ENCODE measurements at regions not wholly inside any gene's neighbourhood (a gene's known extent, or its start where the extent isn't known, plus 50 kb on each side); places are given as distances from the start of the nearest gene placed in this dataset.

GRCh38 chr10:10047426-10047825 is 970.2 kb upstream of the CELF2 start:
- no peak for TF ChIP-seq EP300 (IDR thresholded peaks at IDR 0.05)
- no peak for TF ChIP-seq CTCF (IDR thresholded peaks at IDR 0.05)
- no peak for TF ChIP-seq POLR2A (IDR thresholded peaks at IDR 0.05)
